T47D (cell line): ENCODE measurements at regions not wholly inside any gene's neighbourhood (a gene's known extent, or its start where the extent isn't known, plus 50 kb on each side); places are given as distances from the start of the nearest gene placed in this dataset.

Experiments
- DNase-seq, 2 experiments: peaks; one replicate each; pipeline versions ENCODE4 v3.0.0 to v3.0.0-alpha.2; 2011 to 2012; ENCODE audit warnings: low read depth in 1 of 2, low spot score in 1 of 2
- JUND ChIP-seq: IDR thresholded peaks from 2 replicates; pipeline ENCODE4 v1.6.1; 2012; ENCODE audit warnings: low read depth
- in situ Hi-C: cut with HindIII; loops from 2 replicates; pipeline ENCODE4 v1.10.0; 2016; ENCODE audit warnings: low sequenced_read_pairs, low pct_unique_long_range_greater_than_20kb

GRCh38 chr11:11691296-11692151 is 69.7 kb upstream of the GALNT18 start:
- no peak for TF ChIP-seq JUND
- in situ Hi-C loops: no loop called here

GRCh38 chr11:11681536-11681935 is 59.7 kb upstream of the GALNT18 start:
- no peak for DNase-seq
- TF ChIP-seq JUND: no peak
- in situ Hi-C loops: no loop called here

More at GRCh38 chr11:11691296-11692151, 69.7 kb upstream of the GALNT18 start:
- no peak for DNase-seq

DNA sequence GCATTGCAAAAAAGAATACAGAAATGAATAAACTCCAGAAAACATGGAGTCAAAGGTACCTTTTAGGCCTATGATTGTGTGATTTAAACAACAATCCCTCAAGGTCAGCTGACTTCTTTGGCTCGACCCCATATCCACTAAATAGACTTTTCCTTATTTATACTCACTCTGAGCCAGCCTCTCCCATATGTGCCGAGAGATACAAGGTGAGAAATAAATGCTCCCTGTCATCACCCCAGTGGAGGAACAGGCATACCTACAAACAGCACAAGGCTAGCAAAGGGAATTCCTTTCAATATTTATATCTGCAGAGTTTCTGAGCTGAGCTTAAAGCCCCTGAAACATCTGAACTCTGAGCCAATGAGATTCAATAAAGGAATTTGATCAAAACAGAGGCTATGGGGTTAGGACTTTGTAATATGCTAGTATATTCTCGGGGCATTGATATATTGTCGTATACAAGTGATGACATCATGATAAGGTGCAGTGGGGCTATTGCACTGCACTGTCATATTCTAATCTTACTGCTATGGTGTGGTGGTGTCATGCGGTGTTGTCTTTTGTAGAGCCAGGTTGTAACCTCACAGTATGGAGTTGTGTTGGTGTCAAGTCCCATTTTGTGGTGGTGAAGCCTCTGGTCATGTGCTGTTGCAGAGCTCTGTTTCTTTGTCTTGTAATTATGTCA is 56.0 kb upstream of the GALNT18 start:
- DNase-seq: no peak
- in situ Hi-C loops: no loop called here
- no peak for TF ChIP-seq JUND

GRCh38 chr11:11675671-11676181 is 53.9 kb upstream of the GALNT18 start:
- in situ Hi-C loops: no loop called here
- no peak for DNase-seq
- TF ChIP-seq JUND: no peak

- in situ Hi-C loops: no loop called here
- no peak for DNase-seq
- TF ChIP-seq JUND: no peak
Observed at GRCh38 chr11:11672789-11673188, 51.0 kb upstream of the GALNT18 start.

GRCh38 chr11:11672101-11672500 is 50.3 kb upstream of the GALNT18 start:
- no peak for DNase-seq
- in situ Hi-C loops: no loop called here
- no peak for TF ChIP-seq JUND
